ENCODE measurements at regions not wholly inside any gene's neighbourhood (a gene's known extent, or its start where the extent isn't known, plus 50 kb on each side); places are given as distances from the start of the nearest gene placed in this dataset.

DNA sequence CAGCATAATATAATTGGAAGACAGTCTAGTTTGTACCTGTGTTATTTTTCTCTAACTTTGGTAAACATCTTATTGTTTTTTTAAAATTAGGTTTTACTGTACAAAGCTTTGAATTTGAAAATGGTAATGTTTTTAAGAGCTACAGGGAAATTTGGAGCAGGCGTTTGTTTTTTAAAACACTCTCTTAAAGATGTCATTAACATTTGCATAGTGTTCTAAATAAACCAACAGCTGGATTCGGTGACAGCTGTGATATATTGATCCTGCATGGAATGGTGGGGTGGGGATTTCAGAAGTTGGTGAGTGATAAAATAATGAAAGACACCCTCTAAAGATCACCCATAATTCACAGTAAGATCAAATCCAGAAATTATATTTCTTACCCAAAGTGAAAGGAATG lies 97.9 kb upstream of the PRL start:
- no peak for ATAC-seq
- TF ChIP-seq, protein P1, sequence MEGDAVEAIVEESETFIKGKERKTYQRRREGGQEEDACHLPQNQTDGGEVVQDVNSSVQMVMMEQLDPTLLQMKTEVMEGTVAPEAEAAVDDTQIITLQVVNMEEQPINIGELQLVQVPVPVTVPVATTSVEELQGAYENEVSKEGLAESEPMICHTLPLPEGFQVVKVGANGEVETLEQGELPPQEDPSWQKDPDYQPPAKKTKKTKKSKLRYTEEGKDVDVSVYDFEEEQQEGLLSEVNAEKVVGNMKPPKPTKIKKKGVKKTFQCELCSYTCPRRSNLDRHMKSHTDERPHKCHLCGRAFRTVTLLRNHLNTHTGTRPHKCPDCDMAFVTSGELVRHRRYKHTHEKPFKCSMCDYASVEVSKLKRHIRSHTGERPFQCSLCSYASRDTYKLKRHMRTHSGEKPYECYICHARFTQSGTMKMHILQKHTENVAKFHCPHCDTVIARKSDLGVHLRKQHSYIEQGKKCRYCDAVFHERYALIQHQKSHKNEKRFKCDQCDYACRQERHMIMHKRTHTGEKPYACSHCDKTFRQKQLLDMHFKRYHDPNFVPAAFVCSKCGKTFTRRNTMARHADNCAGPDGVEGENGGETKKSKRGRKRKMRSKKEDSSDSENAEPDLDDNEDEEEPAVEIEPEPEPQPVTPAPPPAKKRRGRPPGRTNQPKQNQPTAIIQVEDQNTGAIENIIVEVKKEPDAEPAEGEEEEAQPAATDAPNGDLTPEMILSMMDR (IDR thresholded peaks at IDR 0.05), result no peak
- WGBS, 2 donors, result 60 to 68% methylated on average over 2 of the region's 2 CpGs
- DNase-seq, result no peak
- Histone ChIP-seq H3K4me3 (no peak overlapping the region), H3K27ac (no peak overlapping the region), H3K36me3 (no peaks in the 10 kb centered on the region), H3K4me1 (no peaks in the 10 kb centered on the region), H3K9me3 (no peaks in the 10 kb centered on the region), H3K27me3 (no peaks in the 10 kb centered on the region)
- no peak for FAIRE-seq
- intact Hi-C loops (cut with DNase I), result no loop called here

DNA sequence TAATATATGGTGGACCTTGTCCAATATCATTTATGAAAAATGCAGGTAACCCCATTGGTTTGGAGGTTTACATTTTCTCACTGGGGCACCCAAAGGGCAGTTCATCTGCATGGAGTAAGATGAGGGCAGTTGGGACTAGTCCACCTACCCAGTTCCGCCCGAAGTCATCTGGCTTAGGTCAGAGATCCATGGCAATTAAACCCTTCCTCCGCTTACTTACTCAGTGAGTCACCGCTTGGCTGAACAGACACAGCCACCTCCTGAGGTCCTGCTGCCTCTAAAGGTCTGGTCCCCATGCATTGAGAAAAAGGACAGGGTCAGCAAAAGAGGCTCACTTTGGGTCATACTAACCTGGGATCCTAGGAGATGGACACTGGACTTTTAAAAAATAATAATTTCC lies 102.9 kb upstream of the PRL start:
- no peak for DNase-seq
- no peak for ATAC-seq
- Histone ChIP-seq H3K9me3 (no peaks in the 10 kb centered on the region), H3K27ac (no peak overlapping the region), H3K36me3 (no peaks in the 10 kb centered on the region), H3K27me3 (no peaks in the 10 kb centered on the region), H3K4me3 (no peak overlapping the region), H3K4me1 (no peaks in the 10 kb centered on the region)
- TF ChIP-seq, protein P1 (IDR thresholded peaks at IDR 0.05), result no peak
- intact Hi-C loops (cut with DNase I), result no loop called here
- FAIRE-seq, result no peak
- 96 to 97% methylated on average over 4 of the region's 4 CpGs for WGBS, 2 donors

DNA sequence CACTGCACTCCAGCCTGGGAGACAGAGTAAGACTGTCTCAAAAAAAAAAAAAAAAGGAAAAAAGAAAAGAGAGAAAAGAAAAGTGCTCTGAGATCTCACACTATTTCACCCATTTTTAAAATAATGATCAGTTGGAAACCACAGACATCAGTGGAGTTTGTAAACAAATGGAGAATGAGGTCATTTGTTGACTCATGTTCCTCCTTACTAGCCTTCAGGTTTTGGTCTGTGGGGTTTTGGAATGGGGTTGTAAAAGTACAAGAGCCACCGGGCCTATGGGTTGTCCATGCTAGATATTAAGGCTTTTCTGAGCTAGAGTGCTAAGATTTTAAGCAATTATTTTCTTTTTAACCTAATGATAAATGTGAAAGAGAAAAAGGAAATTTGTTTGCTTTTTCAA lies 104.4 kb upstream of the PRL start:
- TF ChIP-seq, protein P1 (IDR thresholded peaks at IDR 0.05), result no peak
- intact Hi-C loops (cut with DNase I), result no loop called here
- no peak overlapping the region for H3K4me3 ChIP-seq
- H3K27ac ChIP-seq, result no peak overlapping the region
- WGBS, 2 donors, result 85 to 94% methylated on average over 1 of the region's 1 CpG
- no peaks in the 10 kb centered on the region for H3K27me3 ChIP-seq
- no peak for ATAC-seq
- no peak for FAIRE-seq
- H3K9me3 ChIP-seq, result no peaks in the 10 kb centered on the region
- no peaks in the 10 kb centered on the region for H3K36me3 ChIP-seq
- no peaks in the 10 kb centered on the region for H3K4me1 ChIP-seq
- no peak for DNase-seq

DNA sequence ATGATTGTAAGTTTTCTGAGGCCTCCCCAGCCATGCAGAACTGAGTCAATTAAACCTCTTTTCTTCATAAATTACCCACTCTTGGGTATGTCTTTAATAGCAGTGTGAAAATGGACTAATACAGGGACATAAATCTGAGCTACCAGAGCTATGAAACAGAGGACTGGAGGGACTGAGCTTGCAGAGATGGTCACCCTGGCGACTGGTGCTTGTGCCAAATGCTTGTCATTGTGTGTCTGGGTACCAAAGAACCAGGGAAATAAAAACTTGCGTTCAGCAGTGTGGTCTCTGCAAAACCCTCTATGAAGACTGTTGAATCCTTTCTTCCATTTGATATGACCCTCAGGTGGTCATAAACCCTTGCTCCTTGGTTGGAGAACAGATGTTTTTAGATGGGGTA lies 105.1 kb upstream of the PRL start:
- Histone ChIP-seq H3K27me3 (no peaks in the 10 kb centered on the region), H3K4me3 (no peak overlapping the region), H3K27ac (no peak overlapping the region), H3K36me3 (no peaks in the 10 kb centered on the region), H3K4me1 (no peaks in the 10 kb centered on the region), H3K9me3 (no peaks in the 10 kb centered on the region)
- DNase-seq (no peak), ATAC-seq (no peak), FAIRE-seq (no peak)
- intact Hi-C loops (cut with DNase I), result no loop called here
- TF ChIP-seq, protein P1 (IDR thresholded peaks at IDR 0.05), result no peak
- WGBS, 2 donors, result 86 to 89% methylated on average over 2 of the region's 2 CpGs

DNA sequence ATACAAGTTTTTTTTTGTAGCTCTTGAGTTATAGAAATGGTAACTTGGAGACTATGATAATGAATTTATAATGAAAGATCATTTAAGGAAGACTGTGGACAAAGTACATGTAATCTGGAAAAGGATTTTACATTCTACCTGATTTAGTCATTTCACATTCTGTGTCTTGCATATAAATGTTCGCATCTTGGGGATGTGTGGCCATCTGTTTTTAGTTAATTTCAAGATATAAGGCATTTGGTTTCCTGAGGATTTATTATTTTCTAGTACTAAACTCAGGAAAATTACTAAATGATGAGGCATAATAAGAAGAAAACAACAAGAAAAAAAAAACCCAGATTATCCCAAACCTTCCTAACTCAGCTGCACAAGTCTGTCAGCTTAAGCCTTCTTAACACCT lies 112.7 kb upstream of the PRL start:
- TF ChIP-seq, protein P1 (IDR thresholded peaks at IDR 0.05), result no peak
- Histone ChIP-seq H3K9me3 (no peaks in the 10 kb centered on the region), H3K27me3 (no peaks in the 10 kb centered on the region), H3K4me3 (no peak overlapping the region), H3K4me1 (no peaks in the 10 kb centered on the region), H3K36me3 (no peaks in the 10 kb centered on the region), H3K27ac (no peak overlapping the region)
- intact Hi-C loops (cut with DNase I), result no loop called here
- ATAC-seq, result no peak
- WGBS, 2 donors, result 91 to 97% methylated on average over 1 of the region's 1 CpG
- DNase-seq, result no peak
- FAIRE-seq, result no peak
